Stomach (tissue), 4 donors: ENCODE measurements at regions not wholly inside any gene's neighbourhood (a gene's known extent, or its start where the extent isn't known, plus 50 kb on each side); places are given as distances from the start of the nearest gene placed in this dataset.

Experiments used
- EP300 ChIP-seq: sonication (generic); formaldehyde crosslinking; IDR thresholded peaks from one replicate; pipeline ENCODE4 v1.6.1; 2017; ENCODE audit warnings: antibody characterized with exemption
- POLR2AphosphoS5 ChIP-seq, 3 donors: sonication (generic); formaldehyde crosslinking; IDR thresholded peaks; one replicate each; pipeline ENCODE4 v1.6.1; 2016; ENCODE audit warnings: antibody characterized with exemption in 3 of 3

DNA sequence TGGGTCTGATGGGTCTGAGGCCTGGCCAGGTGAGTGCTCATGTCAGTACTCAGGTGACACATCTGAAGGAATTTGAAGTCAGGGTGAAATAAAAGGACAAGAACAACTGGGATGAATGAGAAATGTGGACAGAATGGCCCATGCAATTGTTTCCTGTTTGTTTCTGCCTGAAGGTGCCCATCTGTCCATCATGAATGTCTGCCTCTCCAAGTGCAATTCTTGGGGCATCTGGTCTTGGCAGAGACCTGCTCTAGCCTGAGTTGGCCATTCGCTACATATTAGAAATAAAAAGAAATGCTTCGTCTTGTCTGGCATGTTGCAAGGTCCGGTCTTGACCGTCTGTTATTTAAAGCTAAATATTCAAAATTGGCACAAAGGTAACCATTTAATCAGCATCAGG lies 142.0 kb upstream of the AGBL1 start:
- no peak for TF ChIP-seq POLR2AphosphoS5 (IDR thresholded peaks at IDR 0.05)
- no peak for TF ChIP-seq EP300
